ENCODE measurements at regions not wholly inside any gene's neighbourhood (a gene's known extent, or its start where the extent isn't known, plus 50 kb on each side); places are given as distances from the start of the nearest gene placed in this dataset.

GRCh38 chr2:106304612-106305184, 110.6 kb upstream of the UXS1 start:
- no peak overlapping the region for H3K4me2 ChIP-seq (ENCODE audit: insufficient read depth, insufficient read length, low read length)
- H4K20me1 ChIP-seq (ENCODE audit: control insufficient read depth, insufficient read depth, insufficient read length), result no peaks in the 10 kb centered on the region
- H3K27ac ChIP-seq (ENCODE audit: insufficient read length, low read depth, low read length), result no peak overlapping the region
- no peak overlapping the region for H4K8ac ChIP-seq (replicated peaks; ENCODE audit: insufficient read length, low read depth, low read length)
- no peak overlapping the region for H3K9ac ChIP-seq (ENCODE audit: extremely low read depth, insufficient read length, low read length)
- H3K27me3 Mint-ChIP-seq (ENCODE audit: low read depth), result no peaks in the 10 kb centered on the region
- H3K27ac Mint-ChIP-seq, result no peak overlapping the region
- no peaks in the 10 kb centered on the region for H3K9me3 ChIP-seq (ENCODE audit: control insufficient read depth, low read depth, low read length)
- no peaks in the 10 kb centered on the region for H3K4me1 ChIP-seq (ENCODE audit: insufficient read depth, low read length)
- no peak overlapping the region for H4K91ac ChIP-seq (ENCODE audit: insufficient read length, low read depth, low read length)
- no peaks in the 10 kb centered on the region for H3K79me2 ChIP-seq (ENCODE audit: insufficient read depth, low read length)
- no peak overlapping the region for H2BK12ac ChIP-seq (ENCODE audit: insufficient read length, low read depth, low read length)
- H3T11ph ChIP-seq (ENCODE audit: low read length), result no peak overlapping the region
- no peak overlapping the region for H3K4ac ChIP-seq (ENCODE audit: low read depth, low read length)
- no peak overlapping the region for H3K4me3 Mint-ChIP-seq
- no peak overlapping the region for H2BK20ac ChIP-seq (ENCODE audit: low read depth, low read length, poor library complexity, severe bottlenecking)
- WGBS (ENCODE audit: extremely low coverage, insufficient read length, low lambda C conversion rate), result no CpG with 5 or more reads among the region's 5 CpGs
- no peak overlapping the region for H2BK15ac ChIP-seq (ENCODE audit: low read depth, low read length)
- no peak for DNase-seq
- H3K23me2 ChIP-seq (ENCODE audit: insufficient read length, low read depth, low read length, poor library complexity, severe bottlenecking), result no peaks in the 10 kb centered on the region
- H3K79me1 ChIP-seq (ENCODE audit: insufficient read depth, low read depth, low read length, poor library complexity, severe bottlenecking), result no peaks in the 10 kb centered on the region
- H2BK5ac ChIP-seq (ENCODE audit: insufficient read length, low read length), result no peak overlapping the region
- H3K36me3 Mint-ChIP-seq (ENCODE audit: insufficient read depth in 1 of 3, low read depth in 3 of 3), result no peaks in the 10 kb centered on the region
- TF ChIP-seq, protein P1, sequence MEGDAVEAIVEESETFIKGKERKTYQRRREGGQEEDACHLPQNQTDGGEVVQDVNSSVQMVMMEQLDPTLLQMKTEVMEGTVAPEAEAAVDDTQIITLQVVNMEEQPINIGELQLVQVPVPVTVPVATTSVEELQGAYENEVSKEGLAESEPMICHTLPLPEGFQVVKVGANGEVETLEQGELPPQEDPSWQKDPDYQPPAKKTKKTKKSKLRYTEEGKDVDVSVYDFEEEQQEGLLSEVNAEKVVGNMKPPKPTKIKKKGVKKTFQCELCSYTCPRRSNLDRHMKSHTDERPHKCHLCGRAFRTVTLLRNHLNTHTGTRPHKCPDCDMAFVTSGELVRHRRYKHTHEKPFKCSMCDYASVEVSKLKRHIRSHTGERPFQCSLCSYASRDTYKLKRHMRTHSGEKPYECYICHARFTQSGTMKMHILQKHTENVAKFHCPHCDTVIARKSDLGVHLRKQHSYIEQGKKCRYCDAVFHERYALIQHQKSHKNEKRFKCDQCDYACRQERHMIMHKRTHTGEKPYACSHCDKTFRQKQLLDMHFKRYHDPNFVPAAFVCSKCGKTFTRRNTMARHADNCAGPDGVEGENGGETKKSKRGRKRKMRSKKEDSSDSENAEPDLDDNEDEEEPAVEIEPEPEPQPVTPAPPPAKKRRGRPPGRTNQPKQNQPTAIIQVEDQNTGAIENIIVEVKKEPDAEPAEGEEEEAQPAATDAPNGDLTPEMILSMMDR (conservative IDR thresholded peaks at IDR 0.05), result no peak
- H3K4me1 Mint-ChIP-seq, result no peaks in the 10 kb centered on the region
- no peaks in the 10 kb centered on the region for H3K27me3 ChIP-seq (ENCODE audit: insufficient read depth, low read length)
- H3K9me3 Mint-ChIP-seq, result peaks cover 0 to under 1% of the 10 kb centered on the region in 2 experiments; a peak in 1 of 5 replicates
- H3K56ac ChIP-seq (ENCODE audit: insufficient read length, low read depth, low read length), result no peak overlapping the region
- H3K14ac ChIP-seq (ENCODE audit: insufficient read depth, low read length), result no peak overlapping the region
- H3K18ac ChIP-seq (ENCODE audit: insufficient read length, low read depth, low read length), result no peak overlapping the region
- H2BK120ac ChIP-seq (ENCODE audit: low read depth, low read length, poor library complexity, severe bottlenecking), result no peak overlapping the region
- H2AK5ac ChIP-seq (ENCODE audit: insufficient read length, low read length), result no peak overlapping the region
- H3K23ac ChIP-seq (ENCODE audit: insufficient read length, low read depth, low read length), result no peak overlapping the region
- H2AFZ ChIP-seq (ENCODE audit: low read length), result no peak overlapping the region
- no peak overlapping the region for H4K5ac ChIP-seq (ENCODE audit: insufficient read length, low read depth, low read length)

Data from H9 (cell line).